Mammary epithelial cell (primary cell): ENCODE measurements at regions not wholly inside any gene's neighbourhood (a gene's known extent, or its start where the extent isn't known, plus 50 kb on each side); places are given as distances from the start of the nearest gene placed in this dataset.

Experiments
- EZH2 ChIP-seq: IDR thresholded peaks from 2 replicates; pipeline ENCODE4 v1.6.1; 2012; ENCODE audit warnings: low read length, inconsistent platforms, borderline replicate concordance
- TF ChIP-seq, protein P1 (sequence below), 2 donors: IDR thresholded peaks in 1 of 2; conservative IDR thresholded peaks in 1 of 2; 2 replicates each; pipeline ENCODE4 v1.5.1; 2011 to 2012; ENCODE audit warnings: inconsistent platforms in 2 of 2, low read length in 2 of 2, mild to moderate bottlenecking in 2 of 2, control low read depth in 1 of 2, low read depth in 1 of 2; ENCODE audit not compliant: insufficient read depth in 1 of 2; ENCODE audit errors: extremely low read depth in 1 of 2

DNA sequence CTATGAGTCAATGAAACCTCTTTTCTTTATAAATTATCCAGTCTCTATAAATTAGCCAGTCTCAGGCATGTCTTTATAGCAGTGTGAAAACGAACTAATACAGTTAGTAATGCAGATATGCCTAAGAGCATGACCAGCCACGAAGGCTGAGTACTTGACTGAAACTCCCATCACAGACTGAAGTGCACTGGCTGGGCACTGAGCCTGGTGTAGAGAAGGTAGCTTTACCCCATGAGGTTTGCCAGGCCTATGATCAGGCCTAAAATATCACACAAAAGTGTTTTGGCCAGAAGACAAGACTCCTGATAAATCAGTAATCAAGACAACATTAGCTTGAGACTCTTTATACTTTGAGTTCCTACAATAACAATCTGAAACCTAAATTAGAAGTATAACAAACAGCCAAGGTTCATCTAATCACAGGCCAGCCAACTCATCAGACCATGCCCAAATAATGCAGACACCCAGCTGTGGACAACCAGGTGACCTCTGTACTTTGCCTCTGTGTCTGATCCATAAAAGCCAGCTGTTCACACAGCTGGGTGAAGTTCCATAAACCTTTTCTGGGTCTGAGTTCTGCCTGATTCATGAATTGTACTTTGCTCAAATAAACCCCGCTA, 771.8 kb upstream of the SLITRK1 start:
- TF ChIP-seq, protein P1, sequence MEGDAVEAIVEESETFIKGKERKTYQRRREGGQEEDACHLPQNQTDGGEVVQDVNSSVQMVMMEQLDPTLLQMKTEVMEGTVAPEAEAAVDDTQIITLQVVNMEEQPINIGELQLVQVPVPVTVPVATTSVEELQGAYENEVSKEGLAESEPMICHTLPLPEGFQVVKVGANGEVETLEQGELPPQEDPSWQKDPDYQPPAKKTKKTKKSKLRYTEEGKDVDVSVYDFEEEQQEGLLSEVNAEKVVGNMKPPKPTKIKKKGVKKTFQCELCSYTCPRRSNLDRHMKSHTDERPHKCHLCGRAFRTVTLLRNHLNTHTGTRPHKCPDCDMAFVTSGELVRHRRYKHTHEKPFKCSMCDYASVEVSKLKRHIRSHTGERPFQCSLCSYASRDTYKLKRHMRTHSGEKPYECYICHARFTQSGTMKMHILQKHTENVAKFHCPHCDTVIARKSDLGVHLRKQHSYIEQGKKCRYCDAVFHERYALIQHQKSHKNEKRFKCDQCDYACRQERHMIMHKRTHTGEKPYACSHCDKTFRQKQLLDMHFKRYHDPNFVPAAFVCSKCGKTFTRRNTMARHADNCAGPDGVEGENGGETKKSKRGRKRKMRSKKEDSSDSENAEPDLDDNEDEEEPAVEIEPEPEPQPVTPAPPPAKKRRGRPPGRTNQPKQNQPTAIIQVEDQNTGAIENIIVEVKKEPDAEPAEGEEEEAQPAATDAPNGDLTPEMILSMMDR (conservative IDR thresholded peaks at IDR 0.05 in 1 of 2, IDR thresholded peaks at IDR 0.05 in 1 of 2; ENCODE audit: extremely low read depth in 1 of 2, insufficient read depth in 1 of 2, low read depth in 1 of 2, low read length in 2 of 2): no peak
- TF ChIP-seq EZH2: no peak
